GM10266 (cell line): ENCODE measurements at regions not wholly inside any gene's neighbourhood (a gene's known extent, or its start where the extent isn't known, plus 50 kb on each side); places are given as distances from the start of the nearest gene placed in this dataset.

Source experiments
- DNase-seq: peaks from one replicate; pipeline ENCODE4 v3.0.0; 2012; ENCODE audit errors: extremely low spot score
- CTCF ChIP-seq: IDR thresholded peaks from 2 replicates; pipeline ENCODE4 v1.5.1; 2012; ENCODE audit warnings: mild to moderate bottlenecking, low read depth; ENCODE audit not compliant: control insufficient read depth, insufficient read depth; ENCODE audit errors: missing control alignments

GRCh38 chr2:221330436-221330835, 241.7 kb downstream of the EPHA4 start:
- no peak for TF ChIP-seq CTCF
- no peak for DNase-seq

- TF ChIP-seq CTCF, result no peak
- DNase-seq, result no peak
Observed at GRCh38 chr2:221334481-221335218, 237.5 kb downstream of the EPHA4 start.

GRCh38 chr2:221335219-221335752, 236.8 kb downstream of the EPHA4 start:
- DNase-seq, result no peak
- TF ChIP-seq CTCF, result no peak

- no peak for DNase-seq
- no peak for TF ChIP-seq CTCF
Observed at GRCh38 chr2:221336967-221337366, 235.1 kb downstream of the EPHA4 start.

GRCh38 chr2:221337957-221338685, 234.0 kb downstream of the EPHA4 start:
- TF ChIP-seq CTCF, result no peak
- no peak for DNase-seq

GRCh38 chr2:221342388-221342787, 229.7 kb downstream of the EPHA4 start:
- TF ChIP-seq CTCF, result no peak
- DNase-seq, result no peak

- no peak for TF ChIP-seq CTCF
- no peak for DNase-seq
Observed at GRCh38 chr2:221343524-221343923, 228.6 kb downstream of the EPHA4 start.
